Rectal smooth muscle tissue (tissue), 1 donor: ENCODE measurements at regions not wholly inside any gene's neighbourhood (a gene's known extent, or its start where the extent isn't known, plus 50 kb on each side); places are given as distances from the start of the nearest gene placed in this dataset.

Experiments
- H3K27ac ChIP-seq: one replicate; pipeline ENCODE4 v1.7.0; 2013; ENCODE audit warnings: low read depth, low read length, inconsistent platforms
- H3K27me3 ChIP-seq: one replicate; pipeline ENCODE4 v1.7.0; 2013; ENCODE audit warnings: low read length; ENCODE audit not compliant: control insufficient read depth, insufficient read depth
- H3K36me3 ChIP-seq: one replicate; pipeline ENCODE4 v1.7.0; 2013; ENCODE audit warnings: low read length; ENCODE audit not compliant: control insufficient read depth, insufficient read depth
- H3K4me1 ChIP-seq: one replicate; pipeline ENCODE4 v1.7.0; 2013; ENCODE audit warnings: low read length; ENCODE audit not compliant: control insufficient read depth, insufficient read depth
- H3K4me3 ChIP-seq: one replicate; pipeline ENCODE4 v1.7.0; 2013; ENCODE audit warnings: low read length
- H3K9ac ChIP-seq: one replicate; pipeline ENCODE4 v1.7.0; 2013; ENCODE audit warnings: low read length

GRCh38 chr14:55734731-55735130 lies 154.7 kb downstream of the KTN1 start:
- Histone ChIP-seq H3K36me3 (no peaks in the 10 kb centered on the region), H3K4me1 (no peaks in the 10 kb centered on the region), H3K4me3 (no peak overlapping the region), H3K27ac (no peak overlapping the region), H3K27me3 (no peaks in the 10 kb centered on the region), H3K9ac (no peak overlapping the region)

GRCh38 chr14:55739967-55740648 lies 160.1 kb downstream of the KTN1 start:
- H3K27ac ChIP-seq: no peak overlapping the region
- no peaks in the 10 kb centered on the region for H3K27me3 ChIP-seq
- H3K4me1 ChIP-seq: no peaks in the 10 kb centered on the region
- H3K4me3 ChIP-seq: no peak overlapping the region
- H3K9ac ChIP-seq: no peak overlapping the region
- no peaks in the 10 kb centered on the region for H3K36me3 ChIP-seq

GRCh38 chr14:55740649-55740989 lies 160.6 kb downstream of the KTN1 start:
- H3K36me3 ChIP-seq: no peaks in the 10 kb centered on the region
- no peak overlapping the region for H3K4me3 ChIP-seq
- H3K27me3 ChIP-seq: no peaks in the 10 kb centered on the region
- no peaks in the 10 kb centered on the region for H3K4me1 ChIP-seq
- H3K27ac ChIP-seq: no peak overlapping the region
- no peak overlapping the region for H3K9ac ChIP-seq

GRCh38 chr14:55741240-55741639 lies 161.2 kb downstream of the KTN1 start:
- no peaks in the 10 kb centered on the region for H3K4me1 ChIP-seq
- H3K36me3 ChIP-seq: no peaks in the 10 kb centered on the region
- H3K9ac ChIP-seq: no peak overlapping the region
- H3K4me3 ChIP-seq: no peak overlapping the region
- no peaks in the 10 kb centered on the region for H3K27me3 ChIP-seq
- no peak overlapping the region for H3K27ac ChIP-seq

GRCh38 chr14:55743551-55743950 lies 163.5 kb downstream of the KTN1 start:
- Histone ChIP-seq H3K4me3 (no peak overlapping the region), H3K27ac (no peak overlapping the region), H3K4me1 (no peaks in the 10 kb centered on the region), H3K27me3 (no peaks in the 10 kb centered on the region), H3K36me3 (no peaks in the 10 kb centered on the region), H3K9ac (no peak overlapping the region)

GRCh38 chr14:55744321-55744720 lies 164.3 kb downstream of the KTN1 start:
- Histone ChIP-seq H3K27me3 (no peaks in the 10 kb centered on the region), H3K27ac (no peak overlapping the region), H3K4me1 (no peaks in the 10 kb centered on the region), H3K9ac (no peak overlapping the region), H3K4me3 (no peak overlapping the region), H3K36me3 (no peaks in the 10 kb centered on the region)

GRCh38 chr14:55745906-55746305 lies 165.9 kb downstream of the KTN1 start:
- Histone ChIP-seq H3K27ac (no peak overlapping the region), H3K9ac (no peak overlapping the region), H3K36me3 (no peaks in the 10 kb centered on the region), H3K4me1 (no peaks in the 10 kb centered on the region), H3K27me3 (no peaks in the 10 kb centered on the region), H3K4me3 (no peak overlapping the region)

- Histone ChIP-seq H3K27ac (no peak overlapping the region), H3K36me3 (no peaks in the 10 kb centered on the region), H3K4me3 (no peak overlapping the region), H3K9ac (no peak overlapping the region), H3K4me1 (no peaks in the 10 kb centered on the region), H3K27me3 (no peaks in the 10 kb centered on the region)
Measured at GRCh38 chr14:55746558-55746957, 166.6 kb downstream of the KTN1 start.

- Histone ChIP-seq H3K36me3 (no peaks in the 10 kb centered on the region), H3K4me1 (no peaks in the 10 kb centered on the region), H3K27me3 (no peaks in the 10 kb centered on the region), H3K9ac (no peak overlapping the region), H3K27ac (no peak overlapping the region), H3K4me3 (no peak overlapping the region)
Measured at GRCh38 chr14:55747186-55747585, 167.2 kb downstream of the KTN1 start.

GRCh38 chr14:55749201-55749812 lies 169.3 kb downstream of the KTN1 start:
- H3K27me3 ChIP-seq: no peaks in the 10 kb centered on the region
- no peak overlapping the region for H3K27ac ChIP-seq

GRCh38 chr14:55749946-55750345 lies 169.9 kb downstream of the KTN1 start:
- Histone ChIP-seq H3K9ac (no peak overlapping the region), H3K4me1 (no peaks in the 10 kb centered on the region), H3K27me3 (no peaks in the 10 kb centered on the region), H3K36me3 (no peaks in the 10 kb centered on the region), H3K27ac (no peak overlapping the region), H3K4me3 (no peak overlapping the region)

More at GRCh38 chr14:55749201-55749812, 169.3 kb downstream of the KTN1 start:
- Histone ChIP-seq H3K4me3 (no peak overlapping the region), H3K9ac (no peak overlapping the region), H3K4me1 (no peaks in the 10 kb centered on the region), H3K36me3 (no peaks in the 10 kb centered on the region)

- H3K4me3 ChIP-seq: no peak overlapping the region
- H3K4me1 ChIP-seq: no peaks in the 10 kb centered on the region
- H3K36me3 ChIP-seq: no peaks in the 10 kb centered on the region
- H3K27me3 ChIP-seq: no peaks in the 10 kb centered on the region
- H3K9ac ChIP-seq: no peak overlapping the region
- no peak overlapping the region for H3K27ac ChIP-seq
Measured at GRCh38 chr14:55752580-55753390, 172.8 kb downstream of the KTN1 start.
